HG03108 (cell line): ENCODE measurements at regions not wholly inside any gene's neighbourhood (a gene's known extent, or its start where the extent isn't known, plus 50 kb on each side); places are given as distances from the start of the nearest gene placed in this dataset.
A peak's percentile ranks its signal among the peaks of the same experiment; 100 is the strongest.

Experiments used
- ATAC-seq: cut with Tn5 transposase; IDR thresholded peaks from one replicate; pipeline ENCODE4 v1.9.1; 2021; ENCODE audit warnings: moderate library complexity; ENCODE audit not compliant: unreplicated experiment

DNA sequence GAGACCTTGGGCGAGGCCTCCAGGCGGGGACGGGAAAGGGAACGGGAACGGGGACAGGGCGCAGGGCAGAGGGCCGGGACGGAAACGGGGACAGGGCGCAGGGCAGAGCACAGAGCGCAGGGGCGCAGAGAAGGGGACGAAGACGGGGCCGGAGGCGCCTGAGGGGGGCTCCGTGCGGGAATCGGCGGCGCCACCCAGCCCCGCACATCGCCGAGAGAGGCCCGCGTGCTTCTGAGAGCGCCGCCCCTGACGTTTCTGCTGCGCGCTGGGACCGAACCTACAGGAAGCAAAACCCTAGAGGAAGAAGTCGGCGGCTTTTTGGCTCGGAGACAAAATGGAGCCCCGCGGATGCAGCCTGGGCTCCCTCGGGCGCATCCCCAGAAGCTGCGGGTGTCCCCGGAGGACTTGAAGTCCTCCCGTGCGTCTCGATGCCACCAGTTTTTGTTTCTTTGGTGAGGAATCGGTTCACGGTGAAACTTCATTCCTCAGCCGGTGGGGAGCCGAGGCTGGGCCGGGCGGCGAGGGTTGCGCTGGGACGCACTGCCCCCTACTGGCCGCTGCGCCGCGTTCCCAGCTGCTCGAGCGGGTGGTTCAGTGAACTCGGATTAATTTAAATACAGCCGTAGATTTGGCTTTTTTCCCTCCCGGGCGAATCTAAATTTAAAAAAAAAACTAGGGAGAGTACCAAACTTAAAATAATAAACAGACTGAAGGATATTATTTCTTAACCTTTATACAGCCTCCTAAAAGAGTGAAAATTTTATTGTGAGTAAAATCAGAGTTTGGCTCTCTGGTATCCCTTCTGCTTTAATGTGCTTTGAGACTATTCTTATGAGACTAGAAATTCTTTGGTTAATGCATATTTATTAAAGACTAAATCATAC, 350.0 kb upstream of the ARGLU1 start:
- ATAC-seq: peak; percentile 93

GRCh38 chr13:106917024-106917571, 349.2 kb upstream of the ARGLU1 start:
- no peak for ATAC-seq

GRCh38 chr13:106916329-106916976, 348.5 kb upstream of the ARGLU1 start:
- no peak for ATAC-seq

DNA sequence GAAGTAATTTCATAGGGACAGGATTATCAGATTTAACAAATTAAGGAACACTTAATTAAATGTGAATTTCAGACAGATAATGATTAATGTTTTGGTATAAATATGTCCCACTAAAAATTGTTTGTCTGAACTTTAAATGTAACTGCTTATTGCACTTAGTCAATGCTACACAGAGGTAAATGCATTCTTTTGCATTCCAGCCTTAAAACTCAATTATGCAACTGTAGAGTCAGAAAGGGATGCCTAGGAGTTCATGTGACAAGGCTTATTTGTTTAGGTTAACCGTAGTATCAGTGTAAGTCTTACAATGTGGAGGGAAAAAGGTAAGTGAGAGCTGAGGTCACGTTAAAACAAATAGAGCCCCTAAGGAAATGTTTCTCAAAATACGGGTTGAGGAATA, 347.2 kb upstream of the ARGLU1 start:
- ATAC-seq: no peak

DNA sequence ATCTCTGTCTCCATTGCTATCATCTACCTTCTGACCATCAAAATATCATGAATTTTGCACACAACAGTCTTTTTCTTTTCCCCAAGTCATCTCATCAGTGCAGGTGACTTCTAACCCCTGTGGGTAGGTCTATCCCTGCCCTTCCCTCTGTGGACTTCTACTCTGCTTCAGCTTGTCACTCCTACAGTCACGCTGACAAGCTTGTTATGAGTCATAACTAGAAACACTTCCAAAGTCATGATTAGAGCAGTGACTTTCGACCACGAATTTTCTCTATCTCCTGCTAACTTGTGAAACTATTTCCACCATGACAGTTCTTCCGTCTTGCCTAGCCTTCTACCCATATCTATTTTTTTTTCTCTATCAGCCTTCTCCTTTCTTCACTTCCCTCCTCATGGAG, 343.7 kb upstream of the ARGLU1 start:
- ATAC-seq: no peak

DNA sequence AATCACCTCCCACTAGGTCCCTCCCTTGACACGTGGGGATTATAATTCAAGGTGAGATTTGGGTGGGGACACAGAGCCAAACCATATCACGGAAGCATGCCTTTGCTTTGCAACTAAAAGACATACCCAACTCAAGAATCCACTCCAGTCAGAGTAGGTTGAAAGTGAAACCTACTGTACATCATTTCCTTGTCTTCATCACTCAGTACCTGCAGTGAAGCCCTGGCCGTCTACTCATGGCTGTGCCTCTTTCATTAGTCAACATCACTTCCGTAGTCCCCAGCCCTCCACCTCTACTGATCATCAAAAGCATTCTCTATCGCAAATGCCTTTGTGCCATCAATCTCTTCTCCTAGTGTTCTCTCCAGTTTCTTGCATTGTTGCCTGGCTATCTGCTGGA, 343.1 kb upstream of the ARGLU1 start:
- ATAC-seq: no peak

- ATAC-seq: no peak
Measured at GRCh38 chr13:106906426-106906996, 338.6 kb upstream of the ARGLU1 start.

DNA sequence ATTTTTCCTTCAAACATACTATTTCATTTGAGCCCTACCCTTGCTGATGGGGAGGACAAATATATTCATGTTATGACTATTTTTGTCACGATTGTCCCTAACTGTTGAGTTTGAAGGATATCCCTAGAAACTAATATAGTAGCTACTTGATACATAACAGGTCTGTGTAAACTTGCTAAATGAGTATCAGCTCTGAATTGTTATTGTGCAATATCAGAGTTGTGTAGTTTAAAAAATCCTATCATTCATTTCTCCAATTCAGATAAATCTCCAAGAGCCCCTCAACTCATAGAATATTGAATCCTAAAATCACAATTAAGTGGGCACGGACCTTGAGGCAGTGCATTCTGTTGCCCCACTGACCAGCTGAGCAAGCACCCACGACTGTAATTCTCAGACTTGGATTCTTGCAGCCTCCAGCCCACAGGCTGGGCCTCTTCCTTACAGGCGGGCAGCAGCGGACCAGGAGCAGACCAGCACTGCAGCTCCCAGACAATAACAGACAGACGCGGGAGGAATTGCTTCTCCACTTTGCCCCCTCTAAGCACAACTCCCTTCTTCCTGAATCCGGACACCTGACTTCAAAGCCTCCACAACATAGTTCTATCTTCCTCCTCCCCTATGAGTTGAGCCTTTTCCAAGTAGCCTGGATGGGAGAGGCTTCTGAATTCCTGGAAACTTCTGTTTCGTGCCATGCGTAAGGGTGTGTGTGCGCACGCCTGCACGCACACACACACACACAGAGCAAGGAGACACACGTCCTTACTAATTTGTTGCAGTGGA, 337.6 kb upstream of the ARGLU1 start:
- no peak for ATAC-seq

DNA sequence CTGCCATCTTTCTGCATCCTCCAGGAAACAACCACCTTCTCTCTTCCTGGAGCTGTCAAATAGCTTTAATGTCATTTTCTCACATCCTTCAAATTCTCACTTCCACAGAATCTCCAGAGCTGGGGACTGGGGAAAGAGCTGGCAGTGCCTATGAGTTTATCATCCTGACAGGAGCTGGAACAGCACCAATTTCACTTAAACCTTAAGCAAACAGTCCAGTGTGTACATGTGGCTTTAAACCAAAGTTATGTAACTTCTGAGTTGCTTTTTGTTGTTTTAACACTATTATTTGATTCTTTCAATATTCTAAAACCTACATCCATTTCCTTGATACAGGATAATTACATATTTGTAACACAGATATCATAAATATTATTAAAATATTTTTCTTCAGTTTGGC, 331.5 kb upstream of the ARGLU1 start:
- ATAC-seq: no peak

- no peak for ATAC-seq
Measured at GRCh38 chr13:106898231-106898630, 330.3 kb upstream of the ARGLU1 start.

DNA sequence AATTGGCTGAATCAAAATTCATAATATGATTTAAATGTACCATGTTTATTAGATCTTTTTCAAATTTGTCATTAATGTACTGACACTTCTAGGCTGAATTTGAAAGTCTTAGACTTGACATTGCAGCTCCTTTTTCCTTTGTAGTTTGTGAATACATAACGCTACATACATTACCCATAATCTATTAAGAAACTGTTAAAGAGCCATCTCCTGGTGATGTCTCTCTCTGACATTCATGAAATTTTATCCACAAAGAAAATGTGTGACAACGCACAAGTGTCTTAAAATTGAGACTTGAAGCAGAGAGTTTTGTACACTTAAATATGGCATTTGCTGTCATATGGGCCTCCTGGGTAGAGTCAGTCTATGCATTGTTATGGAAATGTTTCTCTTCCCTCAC, 320.2 kb upstream of the ARGLU1 start:
- no peak for ATAC-seq

GRCh38 chr13:106887686-106888085, 319.7 kb upstream of the ARGLU1 start:
- no peak for ATAC-seq

GRCh38 chr13:106883976-106884375, 316.0 kb upstream of the ARGLU1 start:
- ATAC-seq: no peak

DNA sequence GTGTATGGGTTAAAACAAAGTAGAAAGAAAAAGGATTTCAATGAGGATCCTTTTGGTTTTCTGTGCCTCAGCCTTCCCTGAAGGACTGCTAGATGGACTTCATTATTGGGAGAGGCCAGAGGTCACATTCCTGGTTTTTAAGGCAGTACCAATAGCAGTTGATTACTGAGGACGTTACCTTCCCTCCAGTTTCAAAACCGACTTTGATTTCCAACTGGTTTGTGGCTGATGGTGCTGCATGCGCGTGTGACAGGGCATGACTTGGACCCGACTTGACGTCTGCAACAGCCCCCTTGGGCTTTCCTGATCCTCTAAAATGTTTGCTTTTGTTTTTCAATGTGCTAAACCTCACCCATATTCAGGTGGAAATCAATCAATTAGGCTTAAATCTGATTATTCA, 314.3 kb upstream of the ARGLU1 start:
- no peak for ATAC-seq

DNA sequence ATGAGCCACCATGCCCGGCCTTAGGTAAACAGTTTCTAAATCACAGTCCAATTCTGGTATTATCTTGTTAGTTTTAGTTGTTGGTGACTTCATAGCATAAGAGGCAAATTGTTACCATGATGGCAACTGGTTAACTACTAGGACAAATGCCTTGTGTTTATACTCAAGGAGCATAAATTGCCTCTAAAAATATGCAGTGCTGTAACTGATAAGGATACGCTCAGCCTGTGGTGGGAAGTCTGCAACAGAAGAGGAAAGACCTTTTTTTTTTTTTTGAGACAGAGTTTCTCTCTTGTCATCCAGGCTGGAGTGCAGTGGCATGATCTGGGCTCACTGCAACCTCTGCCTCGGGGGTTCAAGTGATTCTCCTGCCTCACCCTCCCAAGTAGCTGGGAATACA, 311.9 kb upstream of the ARGLU1 start:
- no peak for ATAC-seq

- ATAC-seq: no peak
Measured at GRCh38 chr13:106874323-106874722, 306.4 kb upstream of the ARGLU1 start.

GRCh38 chr13:106873810-106874209, 305.9 kb upstream of the ARGLU1 start:
- ATAC-seq: no peak

DNA sequence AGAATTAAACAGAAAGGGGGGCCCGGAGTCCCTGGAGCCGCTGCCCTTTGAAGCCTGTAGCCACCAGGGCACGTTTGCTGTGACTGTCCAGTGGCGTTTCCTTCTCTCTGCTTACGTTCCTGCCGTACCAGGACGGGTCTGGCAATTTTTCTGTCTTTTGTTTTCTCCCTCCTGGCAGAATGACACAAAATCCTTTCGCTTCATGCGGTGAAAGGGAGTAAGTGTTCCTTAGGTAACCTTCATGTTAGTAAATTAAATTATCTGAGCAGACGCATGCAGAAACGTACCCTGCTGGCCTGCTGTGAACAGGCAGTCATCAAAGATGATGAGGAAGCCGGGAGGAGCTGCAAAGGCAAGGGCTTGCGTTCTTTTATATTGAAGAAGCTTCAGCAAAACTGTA, 299.3 kb upstream of the ARGLU1 start:
- no peak for ATAC-seq

- no peak for ATAC-seq
Measured at GRCh38 chr13:106865716-106866440, 297.9 kb upstream of the ARGLU1 start.

DNA sequence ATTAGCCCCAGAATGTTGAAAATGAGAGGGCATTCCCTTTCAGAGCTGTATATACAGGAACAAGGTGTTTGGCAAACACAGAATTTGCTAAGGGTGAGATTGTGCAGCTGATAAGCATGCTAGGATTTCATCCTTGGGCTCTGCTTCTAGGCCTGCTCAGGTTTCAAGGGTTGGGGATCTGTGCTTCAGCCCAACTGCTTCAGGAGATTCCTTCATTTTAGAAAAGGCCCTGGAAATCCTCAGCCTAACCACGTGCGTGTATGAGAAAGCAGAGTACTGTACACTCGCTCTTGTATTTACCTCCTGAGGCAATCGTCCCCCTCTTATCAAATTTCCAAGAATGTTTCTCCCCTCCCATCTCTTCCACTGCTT, 291.6 kb upstream of the ARGLU1 start:
- ATAC-seq: no peak
